ENCODE measurements at regions not wholly inside any gene's neighbourhood (a gene's known extent, or its start where the extent isn't known, plus 50 kb on each side); places are given as distances from the start of the nearest gene placed in this dataset.

- TF ChIP-seq CTCF (IDR thresholded peaks at IDR 0.05) (no peak), POLR2A (IDR thresholded peaks at IDR 0.05) (no peak)
Observed at GRCh38 chr16:6375465-6376075, 957.1 kb upstream of the RBFOX1 start.

Measured in heart left ventricle (tissue), 13 donors.